ENCODE measurements at regions not wholly inside any gene's neighbourhood (a gene's known extent, or its start where the extent isn't known, plus 50 kb on each side); places are given as distances from the start of the nearest gene placed in this dataset.
A peak's percentile ranks its signal among the peaks of the same experiment; 100 is the strongest.

DNA sequence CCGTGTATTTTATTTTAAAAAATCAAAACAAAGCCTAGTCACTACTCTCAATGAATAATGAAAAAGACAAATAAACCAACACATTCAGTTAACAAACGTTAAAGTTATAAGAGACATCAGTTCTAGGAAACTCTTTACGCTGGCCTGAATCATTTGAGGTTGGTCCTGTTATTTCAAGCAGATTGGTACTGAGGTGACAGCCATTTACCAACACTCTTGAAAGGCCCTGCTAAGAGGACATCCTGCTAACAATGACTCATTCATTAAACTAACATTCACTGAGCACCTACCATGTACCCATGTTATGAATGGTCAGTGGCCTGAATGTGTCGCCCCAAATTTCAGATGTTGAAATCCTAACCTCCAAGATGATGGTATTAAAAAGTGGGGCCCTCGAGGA lies 57.1 kb upstream of the ADGRG2 start:
- H3K4me1 ChIP-seq, result no peaks in the 10 kb centered on the region
- intact Hi-C loops (cut with DNase I), result no loop called here
- H3K4me3 ChIP-seq, result no peak overlapping the region
- no peak overlapping the region for H3K27ac ChIP-seq
- DNase-seq (ENCODE audit: extremely low spot score in 2 of 2), result no peak
- TF ChIP-seq POLR2A (IDR thresholded peaks at IDR 0.05) (no peak), CTCF (IDR thresholded peaks at IDR 0.05) (no peak), POLR2AphosphoS5 (IDR thresholded peaks at IDR 0.05; ENCODE audit: insufficient read depth in 1 of 2, low read depth in 1 of 2) (no peak)
- H3K9me3 ChIP-seq, result no peaks in the 10 kb centered on the region
- no peaks in the 10 kb centered on the region for H3K36me3 ChIP-seq
- no peaks in the 10 kb centered on the region for H3K27me3 ChIP-seq

DNA sequence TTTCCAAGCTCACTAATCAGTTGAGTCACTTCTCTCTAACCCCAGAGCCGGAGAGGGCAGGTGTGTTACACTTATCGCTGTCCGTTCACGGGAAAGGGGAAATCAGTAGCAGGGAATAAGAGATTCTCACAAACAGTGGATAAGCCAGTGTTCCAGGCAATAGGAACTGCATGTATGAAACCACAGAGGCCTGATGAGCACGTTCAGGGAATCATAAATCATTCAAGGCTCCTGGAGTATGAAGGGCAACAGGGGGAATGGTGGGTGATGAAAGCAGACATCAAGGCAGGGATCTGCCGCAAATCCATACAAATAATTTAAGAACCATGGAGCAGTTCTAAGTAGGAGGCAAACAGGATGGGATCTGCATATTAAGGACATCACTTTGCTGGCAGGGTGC lies 59.1 kb upstream of the ADGRG2 start:
- Histone ChIP-seq H3K27me3 (no peaks in the 10 kb centered on the region), H3K27ac (no peak overlapping the region), H3K9me3 (no peaks in the 10 kb centered on the region), H3K4me1 (no peaks in the 10 kb centered on the region), H3K36me3 (no peaks in the 10 kb centered on the region), H3K4me3 (no peak overlapping the region)
- no peak for DNase-seq (ENCODE audit: extremely low spot score in 2 of 2)
- intact Hi-C loops (cut with DNase I), result no loop called here
- TF ChIP-seq POLR2A (IDR thresholded peaks at IDR 0.05) (no peak), CTCF (IDR thresholded peaks at IDR 0.05) (no peak), POLR2AphosphoS5 (IDR thresholded peaks at IDR 0.05; ENCODE audit: insufficient read depth in 1 of 2, low read depth in 1 of 2) (no peak)

GRCh38 chrX:19182785-19183184 lies 60.5 kb upstream of the ADGRG2 start:
- intact Hi-C loops (cut with DNase I), result no loop called here
- DNase-seq (ENCODE audit: extremely low spot score in 2 of 2), result peak; percentile 34 to 40
- no peaks in the 10 kb centered on the region for H3K27me3 ChIP-seq
- TF ChIP-seq CTCF (IDR thresholded peaks at IDR 0.05) (no peak), POLR2AphosphoS5 (IDR thresholded peaks at IDR 0.05; ENCODE audit: insufficient read depth in 1 of 2, low read depth in 1 of 2) (no peak), POLR2A (IDR thresholded peaks at IDR 0.05) (no peak)
- H3K4me3 ChIP-seq, result no peak overlapping the region
- H3K36me3 ChIP-seq, result no peaks in the 10 kb centered on the region
- H3K9me3 ChIP-seq, result no peaks in the 10 kb centered on the region
- H3K27ac ChIP-seq, result no peak overlapping the region
- H3K4me1 ChIP-seq, result no peaks in the 10 kb centered on the region

- Histone ChIP-seq H3K9me3 (no peaks in the 10 kb centered on the region), H3K36me3 (no peaks in the 10 kb centered on the region), H3K4me1 (no peaks in the 10 kb centered on the region), H3K27ac (no peak overlapping the region), H3K27me3 (no peaks in the 10 kb centered on the region), H3K4me3 (no peak overlapping the region)
- TF ChIP-seq POLR2A (IDR thresholded peaks at IDR 0.05) (no peak), CTCF (IDR thresholded peaks at IDR 0.05) (no peak), POLR2AphosphoS5 (IDR thresholded peaks at IDR 0.05; ENCODE audit: insufficient read depth in 1 of 2, low read depth in 1 of 2) (no peak)
- intact Hi-C loops (cut with DNase I), result no loop called here
- DNase-seq (ENCODE audit: extremely low spot score in 2 of 2), result peak in 1 of 2 donors; percentile 19
Measured at GRCh38 chrX:19183761-19184477, 61.7 kb upstream of the ADGRG2 start.

- TF ChIP-seq POLR2AphosphoS5 (IDR thresholded peaks at IDR 0.05; ENCODE audit: insufficient read depth in 1 of 2, low read depth in 1 of 2), result no peak
- TF ChIP-seq CTCF (IDR thresholded peaks at IDR 0.05), result no peak
- TF ChIP-seq POLR2A (IDR thresholded peaks at IDR 0.05), result no peak
- no peak for DNase-seq (ENCODE audit: extremely low spot score in 2 of 2)
- H3K36me3 ChIP-seq, result no peaks in the 10 kb centered on the region
- H3K4me1 ChIP-seq, result no peaks in the 10 kb centered on the region
- no peaks in the 10 kb centered on the region for H3K27me3 ChIP-seq
- intact Hi-C loops (cut with DNase I), result no loop called here
- no peak overlapping the region for H3K27ac ChIP-seq
- H3K9me3 ChIP-seq, result no peaks in the 10 kb centered on the region
- no peak overlapping the region for H3K4me3 ChIP-seq
Measured at GRCh38 chrX:19188566-19188965, 66.3 kb upstream of the ADGRG2 start.

Measured in vagina (tissue), 2 donors.